Nephron (organoid): ENCODE measurements at regions not wholly inside any gene's neighbourhood (a gene's known extent, or its start where the extent isn't known, plus 50 kb on each side); places are given as distances from the start of the nearest gene placed in this dataset.
A peak's percentile ranks its signal among the peaks of the same experiment; 100 is the strongest.

Experiments
- H3K27ac Mint-ChIP-seq, 3 experiments: 2 replicates each; pipeline ENCODE4 v1.8.0; 2020; ENCODE audit warnings: mixed read lengths in 3 of 3, mild to moderate bottlenecking in 2 of 3, moderate library complexity in 1 of 3
- H3K27me3 Mint-ChIP-seq: 2 replicates; pipeline ENCODE4 v1.8.0; 2021; ENCODE audit warnings: low read depth, mild to moderate bottlenecking, moderate library complexity, mixed read lengths
- H3K36me3 Mint-ChIP-seq: 2 replicates; pipeline ENCODE4 v1.8.0; 2020; ENCODE audit warnings: low read depth, mixed read lengths
- H3K4me1 Mint-ChIP-seq: 2 replicates; pipeline ENCODE4 v1.8.0; 2020; ENCODE audit warnings: mixed read lengths
- H3K4me3 Mint-ChIP-seq, 3 experiments: 2 replicates each; pipeline ENCODE4 v1.8.0; 2020; ENCODE audit warnings: mild to moderate bottlenecking in 3 of 3, mixed read lengths in 3 of 3, moderate library complexity in 2 of 3
- H3K9me3 Mint-ChIP-seq: 2 replicates; pipeline ENCODE4 v1.8.0; 2020; ENCODE audit warnings: mixed read lengths
- CTCF ChIP-seq, 3 experiments: fragments of 200-600 bp; sonication (generic); IDR thresholded peaks; one replicate each; pipeline ENCODE4 v1.5.0; 2021; ENCODE audit warnings: antibody characterized with exemption in 3 of 3; ENCODE audit not compliant: unreplicated experiment in 3 of 3

GRCh38 chr9:7284517-7284916, 515.1 kb downstream of the DMAC1 start:
- peaks cover 3% of the 10 kb centered on the region for H3K36me3 Mint-ChIP-seq
- H3K4me1 Mint-ChIP-seq, result no peaks in the 10 kb centered on the region
- no peak overlapping the region for H3K27ac Mint-ChIP-seq
- TF ChIP-seq CTCF (IDR thresholded peaks at IDR 0.05; ENCODE audit: unreplicated experiment in 3 of 3), result no peak
- peaks cover 26% of the 10 kb centered on the region for H3K9me3 Mint-ChIP-seq
- H3K4me3 Mint-ChIP-seq, result no peak overlapping the region
- no peaks in the 10 kb centered on the region for H3K27me3 Mint-ChIP-seq

- H3K27me3 Mint-ChIP-seq, result no peaks in the 10 kb centered on the region
- peaks cover 3% of the 10 kb centered on the region for H3K36me3 Mint-ChIP-seq
- TF ChIP-seq CTCF (IDR thresholded peaks at IDR 0.05; ENCODE audit: unreplicated experiment in 3 of 3), result no peak
- H3K27ac Mint-ChIP-seq, result no peak overlapping the region
- H3K9me3 Mint-ChIP-seq, result peaks cover 30% of the 10 kb centered on the region
- no peaks in the 10 kb centered on the region for H3K4me1 Mint-ChIP-seq
- no peak overlapping the region for H3K4me3 Mint-ChIP-seq
Observed at GRCh38 chr9:7284117-7284516, 515.5 kb downstream of the DMAC1 start.

GRCh38 chr9:7273575-7273974, 515.8 kb downstream of the KDM4C start:
- Mint-ChIP-seq H3K9me3 (peaks cover 3% of the 10 kb centered on the region), H3K4me1 (no peaks in the 10 kb centered on the region), H3K4me3 (no peak overlapping the region), H3K36me3 (no peaks in the 10 kb centered on the region), H3K27me3 (peaks cover 35% of the 10 kb centered on the region), H3K27ac (no peak overlapping the region)
- peak; percentile 52 to 68 (median 65) for TF ChIP-seq CTCF (IDR thresholded peaks at IDR 0.05; ENCODE audit: unreplicated experiment in 3 of 3)

- Mint-ChIP-seq H3K36me3 (no peaks in the 10 kb centered on the region), H3K4me1 (no peaks in the 10 kb centered on the region), H3K27ac (peak overlapping the region; percentile 39 to 74 (median 45)), H3K4me3 (no peak overlapping the region), H3K27me3 (peaks cover 21% of the 10 kb centered on the region), H3K9me3 (no peaks in the 10 kb centered on the region)
- TF ChIP-seq CTCF (IDR thresholded peaks at IDR 0.05; ENCODE audit: unreplicated experiment in 3 of 3), result no peak
Observed at GRCh38 chr9:7266911-7267595, 509.3 kb downstream of the KDM4C start.

- H3K27ac Mint-ChIP-seq, result peak overlapping the region in 2 of 3 experiments; percentile 3 to 47
- H3K9me3 Mint-ChIP-seq, result no peaks in the 10 kb centered on the region
- no peaks in the 10 kb centered on the region for H3K4me1 Mint-ChIP-seq
Observed at GRCh38 chr9:7265181-7265580, 507.4 kb downstream of the KDM4C start.

More at GRCh38 chr9:7265181-7265580, 507.4 kb downstream of the KDM4C start:
- H3K4me3 Mint-ChIP-seq, result no peak overlapping the region
- H3K36me3 Mint-ChIP-seq, result no peaks in the 10 kb centered on the region
- H3K27me3 Mint-ChIP-seq, result peaks cover 11% of the 10 kb centered on the region
- no peak for TF ChIP-seq CTCF (IDR thresholded peaks at IDR 0.05; ENCODE audit: unreplicated experiment in 3 of 3)
